OCI-LY1 (cell line): ENCODE measurements at regions not wholly inside any gene's neighbourhood (a gene's known extent, or its start where the extent isn't known, plus 50 kb on each side); places are given as distances from the start of the nearest gene placed in this dataset.

Experiments
- H2AFZ ChIP-seq: fragments of 200-600 bp; sonication (generic), shearing (Covaris generic); 2 replicates; pipeline ENCODE4 v1.6.0; 2014; ENCODE audit warnings: antibody characterized with exemption, mild to moderate bottlenecking, low read length
- H3F3A ChIP-seq: fragments of 200-600 bp; sonication (generic), shearing (Covaris generic); 2 replicates; pipeline ENCODE4 v1.6.0; 2014; ENCODE audit warnings: mild to moderate bottlenecking, antibody characterized with exemption, low read length, moderate library complexity; ENCODE audit not compliant: insufficient read depth
- H3K27ac ChIP-seq: fragments of 200-600 bp; sonication (generic); 2 replicates; pipeline ENCODE4 v1.5.1; 2014; ENCODE audit warnings: low read length, mixed run types, mild to moderate bottlenecking, low read depth; ENCODE audit not compliant: poor library complexity, severe bottlenecking
- H3K27me3 ChIP-seq: fragments of 200-600 bp; sonication (generic); 2 replicates; pipeline ENCODE4 v1.6.0; 2014; ENCODE audit warnings: antibody characterized with exemption, mild to moderate bottlenecking, low read length, moderate library complexity; ENCODE audit not compliant: insufficient read depth
- H3K36me3 ChIP-seq: fragments of 200-600 bp; sonication (generic); 2 replicates; pipeline ENCODE4 v1.6.1; 2014; ENCODE audit warnings: mild to moderate bottlenecking, antibody characterized with exemption, low read length, moderate library complexity, mixed read lengths; ENCODE audit not compliant: insufficient read depth
- H3K4me1 ChIP-seq: fragments of 200-600 bp; sonication (generic); 2 replicates; pipeline ENCODE4 v1.5.1; 2014; ENCODE audit warnings: mild to moderate bottlenecking, low read length, moderate library complexity; ENCODE audit not compliant: insufficient read depth, severe bottlenecking
- H3K4me2 ChIP-seq: fragments of 200-600 bp; sonication (generic), shearing (Covaris generic); 2 replicates; pipeline ENCODE4 v1.6.1; 2014; ENCODE audit warnings: low read length
- H3K4me3 ChIP-seq: fragments of 200-600 bp; sonication (generic); 2 replicates; pipeline ENCODE4 v1.5.1; 2014; ENCODE audit warnings: low read length, low read depth, mild to moderate bottlenecking, mixed read lengths; ENCODE audit not compliant: poor library complexity, severe bottlenecking
- H3K79me2 ChIP-seq: fragments of 200-600 bp; shearing (Covaris generic); 2 replicates; pipeline ENCODE4 v1.6.1; 2016; ENCODE audit warnings: mixed run types, low read length, mixed read lengths; ENCODE audit not compliant: insufficient read depth
- H3K9ac ChIP-seq: fragments of 200-600 bp; sonication (generic), shearing (Covaris generic); 2 replicates; pipeline ENCODE4 v1.6.1; 2014; ENCODE audit warnings: mild to moderate bottlenecking, low read length, mixed read lengths
- H3K9me2 ChIP-seq: fragments of 200-600 bp; sonication (generic), shearing (Covaris generic); 2 replicates; pipeline ENCODE4 v1.6.1; 2014; ENCODE audit warnings: low read depth, mild to moderate bottlenecking, low read length, mixed read lengths
- H3K9me3 ChIP-seq: fragments of 200-600 bp; shearing (Covaris generic); 2 replicates; pipeline ENCODE4 v1.6.1; 2014; ENCODE audit warnings: low read length, mixed read lengths
- H4K20me1 ChIP-seq: fragments of 200-600 bp; sonication (generic), shearing (Covaris generic); 2 replicates; pipeline ENCODE4 v1.6.0; 2016; ENCODE audit warnings: mild to moderate bottlenecking, low read length; ENCODE audit not compliant: insufficient read depth
- CTCF ChIP-seq: fragments of 200-600 bp; sonication (generic), shearing (Covaris generic); IDR thresholded peaks from 2 replicates; pipeline ENCODE4 v1.5.1; 2017; ENCODE audit warnings: mild to moderate bottlenecking, antibody characterized with exemption, low read length, moderate library complexity, mixed read lengths
- EZH2 ChIP-seq: fragments of 200-600 bp; sonication (generic), shearing (Covaris generic); IDR thresholded peaks from 2 replicates; pipeline ENCODE4 v1.8.0; 2017; ENCODE audit warnings: borderline replicate concordance, mixed run types, mild to moderate bottlenecking, antibody characterized with exemption, low read length, moderate library complexity, mixed read lengths

GRCh38 chr15:93631958-93632618 lies 543.1 kb upstream of the RGMA start:
- Histone ChIP-seq H3K9me3 (no peaks in the 10 kb centered on the region), H3K9ac (no peak overlapping the region), H3K27me3 (no peaks in the 10 kb centered on the region), H3K79me2 (no peaks in the 10 kb centered on the region), H3K36me3 (no peaks in the 10 kb centered on the region), H3K9me2 (no peaks in the 10 kb centered on the region), H3F3A (no peaks in the 10 kb centered on the region), H2AFZ (no peak overlapping the region), H3K27ac (no peak overlapping the region), H3K4me1 (no peaks in the 10 kb centered on the region), H4K20me1 (no peaks in the 10 kb centered on the region), H3K4me2 (no peak overlapping the region), H3K4me3 (no peak overlapping the region)
- TF ChIP-seq EZH2: no peak
- TF ChIP-seq CTCF: no peak

GRCh38 chr15:93619597-93619996 lies 530.6 kb upstream of the RGMA start:
- H3K4me3 ChIP-seq: no peak overlapping the region
- H3F3A ChIP-seq: no peaks in the 10 kb centered on the region

GRCh38 chr15:93617443-93617842 lies 528.4 kb upstream of the RGMA start:
- H3K4me3 ChIP-seq: no peak overlapping the region
- no peaks in the 10 kb centered on the region for H3K9me2 ChIP-seq
- no peak overlapping the region for H2AFZ ChIP-seq
- H3K4me1 ChIP-seq: no peaks in the 10 kb centered on the region
- no peaks in the 10 kb centered on the region for H3K79me2 ChIP-seq
- no peaks in the 10 kb centered on the region for H3K36me3 ChIP-seq
- H3K9ac ChIP-seq: no peak overlapping the region
- no peak for TF ChIP-seq EZH2
- TF ChIP-seq CTCF: peak; percentile 27; the same call in 1 of the 2 replicates
- H3F3A ChIP-seq: no peaks in the 10 kb centered on the region
- no peak overlapping the region for H3K4me2 ChIP-seq
- no peaks in the 10 kb centered on the region for H4K20me1 ChIP-seq
- no peaks in the 10 kb centered on the region for H3K9me3 ChIP-seq
- H3K27me3 ChIP-seq: 0 out of 2 replicates have a peak, but pooled peaks cover 3% of the 10 kb centered on the region
- no peak overlapping the region for H3K27ac ChIP-seq

More at GRCh38 chr15:93619597-93619996, 530.6 kb upstream of the RGMA start:
- no peaks in the 10 kb centered on the region for H3K36me3 ChIP-seq
- TF ChIP-seq EZH2 (no peak), CTCF (no peak)
- H3K79me2 ChIP-seq: no peaks in the 10 kb centered on the region
- no peak overlapping the region for H3K9ac ChIP-seq
- H2AFZ ChIP-seq: no peak overlapping the region
- no peak overlapping the region for H3K4me2 ChIP-seq
- no peaks in the 10 kb centered on the region for H3K9me3 ChIP-seq
- H3K27me3 ChIP-seq: 0 out of 2 replicates have a peak, but pooled peaks cover 3% of the 10 kb centered on the region
- no peaks in the 10 kb centered on the region for H3K4me1 ChIP-seq
- no peak overlapping the region for H3K27ac ChIP-seq
- no peaks in the 10 kb centered on the region for H4K20me1 ChIP-seq
- H3K9me2 ChIP-seq: no peaks in the 10 kb centered on the region
